Calu3 (cell line): ENCODE measurements at regions not wholly inside any gene's neighbourhood (a gene's known extent, or its start where the extent isn't known, plus 50 kb on each side); places are given as distances from the start of the nearest gene placed in this dataset.

Source experiments
- BruUV-seq: library from RNA; stranded (reverse); fragments of 400-500 nt; replicated peaks from 2 replicates; lab custom pipeline; 2021; lab: Mats Ljungman, UMichigan
- CTCF ChIA-PET: fragments of 300-600 bp; sonication (Branson Sonifier 250); formaldehyde crosslinking; loops from one replicate; lab custom pipeline; 2022; ENCODE audit warnings: antibody characterized with exemption; lab: Charles Lee
- DNase-seq: peaks from one replicate; pipeline ENCODE4 v3.0.0; 2022
- H3K27ac Mint-ChIP-seq: one replicate; pipeline ENCODE4 v1.8.0; 2022; ENCODE audit warnings: mixed read lengths; ENCODE audit not compliant: unreplicated experiment
- H3K27me3 Mint-ChIP-seq: one replicate; pipeline ENCODE4 v1.8.0; 2022; ENCODE audit warnings: mixed read lengths; ENCODE audit not compliant: unreplicated experiment
- H3K36me3 Mint-ChIP-seq: one replicate; pipeline ENCODE4 v1.8.0; 2022; ENCODE audit warnings: mild to moderate bottlenecking, moderate library complexity, mixed read lengths; ENCODE audit not compliant: insufficient read depth, unreplicated experiment
- H3K4me1 Mint-ChIP-seq: one replicate; pipeline ENCODE4 v1.8.0; 2022; ENCODE audit warnings: mild to moderate bottlenecking, low read depth, mixed read lengths; ENCODE audit not compliant: unreplicated experiment
- H3K4me3 Mint-ChIP-seq: one replicate; pipeline ENCODE4 v1.8.0; 2022; ENCODE audit warnings: mild to moderate bottlenecking, low read depth, moderate library complexity, mixed read lengths; ENCODE audit not compliant: unreplicated experiment
- H3K9me3 Mint-ChIP-seq: one replicate; pipeline ENCODE4 v1.8.0; 2022; ENCODE audit warnings: low read depth, mixed read lengths; ENCODE audit not compliant: unreplicated experiment
- intact Hi-C: fragments of 100-400 bp; cut with micrococcal nuclease; formaldehyde crosslinking; loops from one replicate; pipeline ENCODE4 v1.10.0; 2022; ENCODE audit not compliant: unreplicated experiment
- TF ChIP-seq, protein P1 (sequence below): fragments of 200-600 bp; IDR thresholded peaks from one replicate; pipeline ENCODE4 v1.8.0; 2022; ENCODE audit warnings: antibody characterized with exemption; ENCODE audit not compliant: unreplicated experiment

DNA sequence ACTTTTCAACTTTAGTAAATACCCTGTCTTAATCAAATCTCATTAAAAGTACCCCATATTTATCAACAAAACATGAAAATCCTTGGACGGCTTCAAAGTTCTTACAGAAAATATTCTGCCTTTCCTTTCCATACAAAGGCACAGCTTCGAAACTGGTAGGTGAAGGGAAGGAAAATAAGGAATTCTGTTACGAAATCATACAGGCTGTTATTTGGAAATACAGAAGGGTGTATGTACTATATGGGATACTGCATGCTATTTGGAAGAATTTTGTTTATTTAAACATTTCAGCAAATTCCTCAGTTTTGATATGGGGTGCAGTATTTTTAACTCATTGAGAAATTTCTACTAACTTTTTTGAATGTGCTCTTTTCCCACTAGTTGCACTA is 138.4 kb upstream of the BTN3A2 start:
- BruUV-seq, result no TSS peak
- TF ChIP-seq, protein P1, sequence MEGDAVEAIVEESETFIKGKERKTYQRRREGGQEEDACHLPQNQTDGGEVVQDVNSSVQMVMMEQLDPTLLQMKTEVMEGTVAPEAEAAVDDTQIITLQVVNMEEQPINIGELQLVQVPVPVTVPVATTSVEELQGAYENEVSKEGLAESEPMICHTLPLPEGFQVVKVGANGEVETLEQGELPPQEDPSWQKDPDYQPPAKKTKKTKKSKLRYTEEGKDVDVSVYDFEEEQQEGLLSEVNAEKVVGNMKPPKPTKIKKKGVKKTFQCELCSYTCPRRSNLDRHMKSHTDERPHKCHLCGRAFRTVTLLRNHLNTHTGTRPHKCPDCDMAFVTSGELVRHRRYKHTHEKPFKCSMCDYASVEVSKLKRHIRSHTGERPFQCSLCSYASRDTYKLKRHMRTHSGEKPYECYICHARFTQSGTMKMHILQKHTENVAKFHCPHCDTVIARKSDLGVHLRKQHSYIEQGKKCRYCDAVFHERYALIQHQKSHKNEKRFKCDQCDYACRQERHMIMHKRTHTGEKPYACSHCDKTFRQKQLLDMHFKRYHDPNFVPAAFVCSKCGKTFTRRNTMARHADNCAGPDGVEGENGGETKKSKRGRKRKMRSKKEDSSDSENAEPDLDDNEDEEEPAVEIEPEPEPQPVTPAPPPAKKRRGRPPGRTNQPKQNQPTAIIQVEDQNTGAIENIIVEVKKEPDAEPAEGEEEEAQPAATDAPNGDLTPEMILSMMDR, result no peak
- H3K4me1 Mint-ChIP-seq, result peaks cover 8% of the 10 kb centered on the region
- no peaks in the 10 kb centered on the region for H3K27me3 Mint-ChIP-seq
- CTCF ChIA-PET, result no interaction called here
- no peaks in the 10 kb centered on the region for H3K9me3 Mint-ChIP-seq
- peaks cover 17% of the 10 kb centered on the region for H3K36me3 Mint-ChIP-seq
- intact Hi-C loops, result no loop called here
- no peak overlapping the region for H3K4me3 Mint-ChIP-seq
- no peak for DNase-seq
- no peak overlapping the region for H3K27ac Mint-ChIP-seq

DNA sequence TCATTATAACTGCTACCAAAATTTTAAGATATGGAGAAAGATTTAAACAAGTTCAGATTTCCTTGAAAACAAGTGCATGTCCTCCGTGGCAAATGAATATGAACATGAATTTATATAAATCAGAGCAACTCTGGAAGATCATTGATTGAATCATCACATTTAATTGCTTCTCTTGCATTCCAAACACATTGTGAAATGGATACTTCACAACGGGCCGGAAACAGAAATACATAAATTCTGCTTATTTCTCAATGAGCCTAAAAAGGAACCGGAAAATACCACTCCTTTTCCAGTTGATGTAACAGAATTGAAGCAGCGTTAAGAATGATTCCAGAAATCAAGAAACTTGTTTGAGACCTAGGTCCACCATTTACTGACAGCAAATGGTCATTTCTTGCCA is 134.6 kb upstream of the BTN3A2 start:
- intact Hi-C loops, result no loop called here
- DNase-seq, result no peak
- CTCF ChIA-PET, result no interaction called here
- Mint-ChIP-seq H3K27ac (no peak overlapping the region), H3K4me1 (peaks cover 31% of the 10 kb centered on the region), H3K9me3 (no peaks in the 10 kb centered on the region), H3K27me3 (no peaks in the 10 kb centered on the region), H3K4me3 (no peak overlapping the region), H3K36me3 (peaks cover 39% of the 10 kb centered on the region)
- TF ChIP-seq, protein P1, result no peak
- BruUV-seq, result no TSS peak

DNA sequence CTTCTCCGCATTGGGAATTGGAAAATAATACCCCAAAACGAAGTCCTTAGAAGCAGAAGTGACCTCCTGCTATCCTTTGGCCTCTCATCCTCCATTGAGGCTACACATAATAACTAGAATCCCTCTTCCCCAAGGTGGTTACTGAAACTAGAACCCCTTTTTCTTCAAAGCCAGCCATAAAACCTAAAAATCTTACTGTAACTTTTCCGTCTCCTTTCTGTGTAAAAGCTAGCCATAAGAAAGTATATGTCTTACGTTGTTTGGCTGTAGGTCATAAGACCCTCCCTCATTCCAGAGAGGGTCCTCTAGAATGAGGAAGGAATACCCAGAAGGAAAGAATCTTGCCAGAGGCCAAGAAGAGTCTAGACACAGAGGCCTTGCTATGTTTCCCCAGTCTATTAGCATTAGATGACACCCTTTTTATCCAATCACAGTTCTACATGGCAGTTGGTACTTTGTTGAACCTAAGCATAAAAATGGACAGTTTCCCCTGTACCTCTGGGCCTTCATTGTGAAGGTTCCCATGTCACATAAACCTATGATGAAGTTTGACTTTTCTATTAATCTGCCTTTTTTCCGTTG is 133.9 kb upstream of the BTN3A2 start:
- Mint-ChIP-seq H3K27me3 (no peaks in the 10 kb centered on the region), H3K4me3 (no peak overlapping the region), H3K36me3 (peaks cover 40% of the 10 kb centered on the region), H3K27ac (no peak overlapping the region), H3K4me1 (peaks cover 38% of the 10 kb centered on the region), H3K9me3 (no peaks in the 10 kb centered on the region)
- TF ChIP-seq, protein P1, result no peak
- no peak for DNase-seq
- CTCF ChIA-PET, result no interaction called here
- BruUV-seq, result no TSS peak
- intact Hi-C loops, result no loop called here

DNA sequence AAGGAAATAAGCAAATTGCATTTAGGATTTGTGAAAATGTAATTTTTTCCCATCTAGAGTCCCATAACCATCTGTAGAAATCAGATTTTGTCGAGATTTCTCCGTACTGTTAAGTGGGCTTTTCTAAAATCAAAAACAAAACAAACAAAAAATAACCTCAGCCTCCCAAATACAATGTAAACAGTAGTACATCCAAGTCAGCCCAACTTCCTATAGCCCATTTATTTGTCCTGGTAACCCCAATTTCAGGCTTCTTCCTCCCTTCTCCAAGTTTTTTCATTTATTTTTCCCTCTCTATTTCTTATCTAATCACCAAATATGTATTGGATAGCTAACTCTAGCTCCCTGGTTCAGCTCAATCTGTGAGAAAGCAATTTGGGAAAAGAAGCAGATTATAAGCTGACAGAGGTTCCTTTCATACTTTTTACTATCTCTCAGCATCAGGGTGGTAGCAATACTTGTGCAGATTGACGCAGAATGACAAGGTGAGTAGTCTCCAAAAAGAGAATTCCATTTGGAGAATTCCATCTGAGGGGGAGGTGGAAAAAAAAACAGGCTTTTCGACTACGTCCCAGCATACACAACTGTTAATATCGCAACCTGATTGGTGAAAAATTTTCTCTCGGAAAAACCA is 132.6 kb upstream of the BTN3A2 start:
- Mint-ChIP-seq H3K9me3 (no peaks in the 10 kb centered on the region), H3K36me3 (peaks cover 31% of the 10 kb centered on the region), H3K27me3 (no peaks in the 10 kb centered on the region), H3K4me3 (peak overlapping the region; percentile 66), H3K4me1 (peaks cover 31% of the 10 kb centered on the region), H3K27ac (peak overlapping the region; percentile 81)
- DNase-seq, result no peak
- CTCF ChIA-PET, result interaction anchor here (0.6 to 3.3 kb wide), 4 partner anchors 8 to 72 kb away, joined by 3 to 25 read pairs (median 9); a partner anchor contains a TSS
- TF ChIP-seq, protein P1, result no peak
- BruUV-seq, result no TSS peak
- intact Hi-C loops, result no loop called here
